ENCODE measurements at regions not wholly inside any gene's neighbourhood (a gene's known extent, or its start where the extent isn't known, plus 50 kb on each side); places are given as distances from the start of the nearest gene placed in this dataset.

DNA sequence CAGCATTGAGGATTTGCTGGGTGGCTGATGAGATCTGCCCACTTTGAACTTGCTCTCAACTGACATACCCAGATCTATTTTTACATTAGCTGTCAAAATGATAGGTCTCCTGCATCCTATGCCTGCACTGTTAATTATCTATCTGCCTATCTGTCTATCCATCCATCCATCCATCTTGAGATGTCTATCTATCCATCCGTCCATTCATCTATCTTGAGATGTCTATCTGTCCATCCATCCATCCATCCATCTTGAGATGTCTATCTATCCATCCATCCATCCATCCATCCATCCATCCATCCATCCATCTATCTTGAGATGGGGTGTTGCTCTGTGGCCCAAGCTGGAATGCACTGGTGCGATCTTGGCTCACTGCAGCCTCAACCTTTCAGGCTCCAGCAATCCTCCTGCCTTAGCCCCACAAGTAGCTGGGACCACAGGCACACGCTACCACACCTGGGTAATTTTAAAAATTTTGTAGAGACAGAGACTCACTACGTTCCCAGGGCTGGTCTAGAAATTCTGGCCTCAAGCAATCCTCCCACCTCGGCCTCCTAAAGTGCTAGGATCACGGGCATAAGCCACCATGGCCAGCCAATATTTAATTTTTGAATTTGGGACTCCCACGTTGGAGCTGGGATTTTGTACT lies 159.4 kb upstream of the NSMCE3 start:
- Histone ChIP-seq H3K9ac (no peak overlapping the region), H3K36me3 (no peaks in the 10 kb centered on the region), H3K4me1 (peaks cover 0 to 8% (median 0%) of the 10 kb centered on the region in 10 experiments; a peak in 1 of 20 replicates), H3K27ac (no peak overlapping the region), H3K4me3 (no peak overlapping the region), H3K4me2 (0 out of 22 replicates have a peak overlapping the region, but pooled peaks of 1 of the 11 experiments have one; percentile 11), H4K20me1 (no peaks in the 10 kb centered on the region), H3K27me3 (no peaks in the 10 kb centered on the region), H3K9me3 (replicated peaks in 1 of 11) (peaks cover 2 to 11% (median 6%) of the 10 kb centered on the region in 11 experiments; a peak in 16 of 22 replicates)
- no peak for TF ChIP-seq Cebpa-rat (IDR thresholded peaks at IDR 0.05)

DNA sequence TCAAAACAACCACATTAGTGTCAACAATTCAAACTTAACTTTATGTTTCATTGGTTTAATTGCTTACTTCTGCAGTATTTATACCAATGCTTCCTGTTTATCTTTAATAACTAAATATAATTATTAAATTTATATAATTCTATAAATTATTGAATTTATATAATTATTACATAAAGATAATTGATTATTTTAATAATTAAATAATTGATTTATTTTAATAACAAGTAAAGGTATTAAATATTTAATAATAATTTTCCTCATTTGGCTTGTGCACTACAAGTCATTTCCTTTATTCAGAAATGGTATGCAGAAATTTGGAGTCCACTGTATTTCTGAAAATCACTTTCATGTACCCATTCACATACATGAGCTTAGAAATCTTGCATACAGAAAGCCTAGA lies 156.2 kb upstream of the NSMCE3 start:
- Histone ChIP-seq H3K27ac (no peak overlapping the region), H3K4me3 (no peak overlapping the region), H3K27me3 (no peaks in the 10 kb centered on the region), H4K20me1 (no peaks in the 10 kb centered on the region), H3K4me2 (no peak overlapping the region), H3K4me1 (peaks cover 0 to 14% (median 2%) of the 10 kb centered on the region in 10 experiments; a peak in 7 of 20 replicates), H3K36me3 (no peaks in the 10 kb centered on the region), H3K9me3 (replicated peaks in 1 of 11) (peaks cover 8 to 20% (median 14%) of the 10 kb centered on the region in 11 experiments; a peak in 18 of 22 replicates), H3K9ac (no peak overlapping the region)
- TF ChIP-seq Cebpa-rat (IDR thresholded peaks at IDR 0.05): no peak

DNA sequence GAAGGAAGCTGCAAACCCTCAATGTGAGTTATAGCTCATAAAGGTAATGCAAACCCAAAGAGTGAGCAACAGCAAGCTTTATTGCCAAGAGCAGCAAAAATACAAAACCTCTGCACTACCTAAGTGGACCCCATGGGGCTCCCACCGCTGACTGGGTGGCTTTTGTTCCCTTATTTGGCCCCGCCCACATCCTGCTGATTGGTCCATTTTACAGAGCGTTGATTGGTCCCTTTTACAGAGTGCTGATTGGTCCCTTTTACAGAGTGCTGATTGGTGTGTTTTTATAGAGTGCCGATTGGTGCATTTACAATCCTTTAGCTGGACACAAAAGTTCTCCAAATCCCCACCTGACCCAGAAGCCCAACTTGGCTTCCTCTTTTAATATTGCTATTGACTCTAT lies 154.5 kb upstream of the NSMCE3 start:
- Histone ChIP-seq H3K9me3 (replicated peaks in 1 of 11) (peaks cover 8 to 24% (median 14%) of the 10 kb centered on the region in 11 experiments; a peak in 18 of 22 replicates), H3K27me3 (no peaks in the 10 kb centered on the region), H4K20me1 (no peaks in the 10 kb centered on the region), H3K4me3 (no peak overlapping the region), H3K9ac (no peak overlapping the region), H3K27ac (no peak overlapping the region), H3K36me3 (no peaks in the 10 kb centered on the region), H3K4me2 (no peak overlapping the region), H3K4me1 (peaks cover 0 to 25% (median 5%) of the 10 kb centered on the region in 10 experiments; a peak in 12 of 20 replicates)
- no peak for TF ChIP-seq Cebpa-rat (IDR thresholded peaks at IDR 0.05)

DNA sequence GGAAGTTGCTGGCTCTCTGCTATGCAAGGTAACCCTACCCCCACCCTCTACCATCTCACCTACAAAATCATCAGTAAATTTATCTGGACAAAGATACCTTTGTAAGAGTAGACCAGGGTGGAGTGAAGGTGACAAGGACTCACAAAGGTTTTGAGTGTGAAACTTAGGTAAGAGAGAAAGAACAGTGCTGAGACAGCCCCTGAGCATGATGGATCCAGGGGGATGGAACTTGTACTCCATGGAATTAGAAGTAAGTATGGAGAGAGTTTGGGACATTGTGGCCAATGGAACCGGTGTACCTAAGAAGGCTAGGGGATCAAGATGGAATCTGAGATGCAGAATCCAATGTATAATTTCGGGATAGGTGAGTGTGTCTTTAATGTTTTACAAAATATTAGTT lies 153.0 kb upstream of the NSMCE3 start:
- no peaks in the 10 kb centered on the region for H3K27me3 ChIP-seq
- H3K9me3 ChIP-seq (replicated peaks in 1 of 11): peaks cover 8 to 24% (median 14%) of the 10 kb centered on the region in 11 experiments; a peak in 18 of 22 replicates
- no peak overlapping the region for H3K9ac ChIP-seq
- H3K4me1 ChIP-seq: peaks cover 0 to 25% (median 5%) of the 10 kb centered on the region in 10 experiments; a peak in 13 of 20 replicates
- H3K27ac ChIP-seq: no peak overlapping the region
- H3K4me2 ChIP-seq: no peak overlapping the region
- no peaks in the 10 kb centered on the region for H4K20me1 ChIP-seq
- no peaks in the 10 kb centered on the region for H3K36me3 ChIP-seq
- no peak for TF ChIP-seq Cebpa-rat (IDR thresholded peaks at IDR 0.05)
- no peak overlapping the region for H3K4me3 ChIP-seq

DNA sequence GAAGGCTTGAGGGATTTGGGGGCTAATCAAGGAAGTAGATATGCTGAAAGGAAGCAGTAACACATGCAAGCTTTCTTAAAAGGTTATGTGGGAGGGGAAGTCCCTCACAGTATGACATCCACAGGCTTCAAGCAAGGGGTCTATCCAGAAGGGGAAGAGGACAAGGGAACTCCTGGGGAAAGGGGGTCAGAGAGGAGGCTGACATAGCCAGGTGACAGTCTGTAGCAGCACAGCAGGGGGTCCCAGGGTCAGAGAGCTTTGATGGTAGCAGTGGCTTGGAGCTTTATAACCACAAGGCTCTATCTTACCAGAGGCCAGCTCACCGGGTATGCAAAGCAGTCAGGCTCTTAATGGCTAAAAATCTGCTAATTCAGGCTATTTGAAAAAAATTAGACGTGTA lies 150.6 kb upstream of the NSMCE3 start:
- Histone ChIP-seq H3K4me2 (peak overlapping the region in 5 of 11 experiments; percentile 5 to 55 (median 8); a peak in 4 of 22 replicates), H3K4me3 (no peak overlapping the region), H3K27me3 (no peaks in the 10 kb centered on the region), H3K9ac (no peak overlapping the region), H3K4me1 (peaks cover 0 to 25% (median 5%) of the 10 kb centered on the region in 10 experiments; a peak in 13 of 20 replicates), H3K9me3 (replicated peaks in 1 of 11) (peaks cover 8 to 19% (median 14%) of the 10 kb centered on the region in 11 experiments; a peak in 18 of 22 replicates), H4K20me1 (no peaks in the 10 kb centered on the region), H3K27ac (no peak overlapping the region), H3K36me3 (no peaks in the 10 kb centered on the region)
- no peak for TF ChIP-seq Cebpa-rat (IDR thresholded peaks at IDR 0.05)

DNA sequence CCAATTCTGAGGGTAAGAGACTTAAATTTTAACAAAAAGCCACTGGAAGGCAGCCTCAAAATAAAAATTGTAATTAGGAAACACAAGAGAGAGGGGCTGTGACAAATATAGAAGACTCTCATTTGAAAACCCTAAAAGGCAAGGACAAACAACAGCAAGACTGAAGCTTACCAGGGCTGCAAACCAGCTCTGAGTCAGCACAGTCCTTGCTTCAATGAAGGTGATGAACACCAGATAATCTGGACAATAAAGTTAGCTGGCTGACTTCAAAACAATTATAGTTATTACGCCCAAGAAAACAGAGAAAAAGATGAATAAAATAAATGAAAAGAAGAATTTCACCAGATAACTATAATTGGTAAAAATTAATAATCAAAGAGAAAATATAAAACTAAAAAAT lies 149.3 kb upstream of the NSMCE3 start:
- Histone ChIP-seq H3K4me1 (peaks cover 0 to 25% (median 5%) of the 10 kb centered on the region in 10 experiments; a peak in 13 of 20 replicates), H3K27ac (no peak overlapping the region), H3K4me2 (no peak overlapping the region), H3K27me3 (no peaks in the 10 kb centered on the region), H3K36me3 (no peaks in the 10 kb centered on the region), H3K4me3 (no peak overlapping the region), H3K9me3 (replicated peaks in 1 of 11) (peaks cover 4 to 11% (median 6%) of the 10 kb centered on the region in 11 experiments; a peak in 18 of 22 replicates), H3K9ac (no peak overlapping the region), H4K20me1 (no peaks in the 10 kb centered on the region)
- no peak for TF ChIP-seq Cebpa-rat (IDR thresholded peaks at IDR 0.05)

DNA sequence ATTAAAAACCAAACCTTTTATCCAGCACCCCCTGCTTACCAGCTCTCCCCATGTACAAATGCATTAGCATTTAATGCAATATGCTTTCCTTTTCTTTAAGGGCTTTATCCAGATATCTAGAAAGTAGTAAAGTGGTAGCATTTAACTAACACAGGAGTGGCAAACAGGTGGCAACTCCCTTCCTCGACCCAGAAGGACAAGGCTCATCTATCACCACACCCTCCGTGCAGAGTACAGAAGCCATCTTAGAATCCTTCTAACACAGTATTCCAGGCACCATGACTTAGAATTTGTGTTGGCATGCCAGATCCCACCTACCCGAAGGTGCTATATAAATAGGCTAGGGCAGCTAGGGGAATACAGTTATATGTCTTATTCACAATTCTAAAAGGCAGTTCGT lies 148.6 kb upstream of the NSMCE3 start:
- H3K36me3 ChIP-seq: no peaks in the 10 kb centered on the region

DNA sequence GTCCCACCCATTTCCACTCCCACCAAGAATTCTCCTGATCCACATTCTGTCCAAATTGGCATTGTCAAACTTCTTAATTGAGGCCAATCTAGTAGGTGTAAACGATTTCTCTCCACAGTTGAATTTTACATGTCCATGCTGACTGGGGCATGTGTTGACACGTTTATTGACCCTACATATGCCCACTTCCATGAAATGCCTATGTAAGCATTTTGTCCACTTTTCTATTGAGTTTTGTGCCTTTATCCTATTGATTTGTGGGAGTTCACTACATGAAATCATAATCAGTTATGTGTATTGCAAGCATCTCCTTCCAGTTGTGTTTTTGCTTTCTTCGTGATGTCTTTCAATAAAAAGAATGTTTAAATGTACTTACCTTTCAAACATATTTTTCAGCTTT lies 141.7 kb upstream of the NSMCE3 start:
- Histone ChIP-seq H3K9me3 (replicated peaks in 1 of 11) (no peaks in the 10 kb centered on the region), H3K4me1 (peaks cover 0 to 42% (median 21%) of the 10 kb centered on the region in 10 experiments; a peak in 17 of 20 replicates), H3K27ac (no peak overlapping the region), H3K4me3 (no peak overlapping the region), H3K36me3 (no peaks in the 10 kb centered on the region), H4K20me1 (no peaks in the 10 kb centered on the region), H3K4me2 (no peak overlapping the region), H3K27me3 (no peaks in the 10 kb centered on the region), H3K9ac (no peak overlapping the region)
- TF ChIP-seq Cebpa-rat (IDR thresholded peaks at IDR 0.05): no peak

More for the DNA sequence above, 148.6 kb upstream of the NSMCE3 start:
- Histone ChIP-seq H3K4me1 (peaks cover 0 to 25% (median 5%) of the 10 kb centered on the region in 10 experiments; a peak in 13 of 20 replicates), H3K27ac (no peak overlapping the region), H3K9me3 (replicated peaks in 1 of 11) (peaks cover 0 to 4% (median 0%) of the 10 kb centered on the region in 11 experiments; a peak in 1 of 22 replicates), H3K27me3 (no peaks in the 10 kb centered on the region), H3K9ac (no peak overlapping the region), H3K4me3 (no peak overlapping the region), H3K4me2 (no peak overlapping the region), H4K20me1 (no peaks in the 10 kb centered on the region)
- no peak for TF ChIP-seq Cebpa-rat (IDR thresholded peaks at IDR 0.05)

DNA sequence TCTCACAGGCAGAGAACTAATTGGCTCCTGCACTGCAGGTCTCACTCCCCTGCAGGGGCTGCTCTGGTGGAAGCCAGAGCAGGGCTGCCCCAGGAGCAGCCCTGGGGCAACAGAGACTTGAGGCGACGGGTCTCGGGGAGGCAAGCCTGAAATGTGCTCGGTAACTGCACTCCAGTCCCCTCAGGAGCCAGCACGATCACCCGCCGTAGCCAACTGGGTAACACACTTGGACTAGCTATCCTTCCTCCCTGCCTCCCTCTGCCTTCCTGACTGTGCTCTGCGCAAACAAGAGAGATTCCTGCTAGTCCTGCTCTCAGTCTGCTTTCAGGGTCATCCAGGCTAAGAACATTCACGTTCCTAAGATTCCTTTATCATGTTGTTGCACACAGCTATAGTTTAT lies 140.7 kb upstream of the NSMCE3 start:
- H3K4me1 ChIP-seq: peaks cover 0 to 43% (median 21%) of the 10 kb centered on the region in 10 experiments; a peak in 17 of 20 replicates
- no peak overlapping the region for H3K9ac ChIP-seq
- H4K20me1 ChIP-seq: no peaks in the 10 kb centered on the region
- TF ChIP-seq Cebpa-rat (IDR thresholded peaks at IDR 0.05): no peak
- no peaks in the 10 kb centered on the region for H3K9me3 ChIP-seq (replicated peaks in 1 of 11)
- H3K27ac ChIP-seq: peak overlapping the region in 2 of 11 experiments; percentile 12 to 91; a peak in 2 of 22 replicates
- H3K4me2 ChIP-seq: peak overlapping the region in 2 of 11 experiments; percentile 4 to 10; a peak in 1 of 22 replicates
- H3K4me3 ChIP-seq: no peak overlapping the region
- no peaks in the 10 kb centered on the region for H3K36me3 ChIP-seq
- no peaks in the 10 kb centered on the region for H3K27me3 ChIP-seq
